Stimulated activated naive CD8-positive, alpha-beta T cell treated with anti-CD3 and anti-CD28 coated beads, Interleukin-15, Interleukin-2, amounts not matched to agents 100 ng/mL and 50 ng/mL, for 24 hours (primary cell): ENCODE measurements at regions not wholly inside any gene's neighbourhood (a gene's known extent, or its start where the extent isn't known, plus 50 kb on each side); places are given as distances from the start of the nearest gene placed in this dataset.

Experiments
- H3K27ac Mint-ChIP-seq: one replicate; pipeline ENCODE4 v1.8.0; 2021; ENCODE audit warnings: mild to moderate bottlenecking, mixed read lengths
- H3K27me3 Mint-ChIP-seq: one replicate; pipeline ENCODE4 v1.8.0; 2021; ENCODE audit warnings: mixed read lengths
- H3K36me3 Mint-ChIP-seq: one replicate; pipeline ENCODE4 v1.8.0; 2021; ENCODE audit warnings: low read depth, mixed read lengths
- H3K4me1 Mint-ChIP-seq: one replicate; pipeline ENCODE4 v1.8.0; 2021; ENCODE audit warnings: low read depth, mixed read lengths
- H3K4me3 Mint-ChIP-seq: one replicate; pipeline ENCODE4 v1.8.0; 2021; ENCODE audit warnings: mild to moderate bottlenecking, mixed read lengths
- H3K9me3 Mint-ChIP-seq: one replicate; pipeline ENCODE4 v1.8.0; 2021; ENCODE audit warnings: mixed read lengths

DNA sequence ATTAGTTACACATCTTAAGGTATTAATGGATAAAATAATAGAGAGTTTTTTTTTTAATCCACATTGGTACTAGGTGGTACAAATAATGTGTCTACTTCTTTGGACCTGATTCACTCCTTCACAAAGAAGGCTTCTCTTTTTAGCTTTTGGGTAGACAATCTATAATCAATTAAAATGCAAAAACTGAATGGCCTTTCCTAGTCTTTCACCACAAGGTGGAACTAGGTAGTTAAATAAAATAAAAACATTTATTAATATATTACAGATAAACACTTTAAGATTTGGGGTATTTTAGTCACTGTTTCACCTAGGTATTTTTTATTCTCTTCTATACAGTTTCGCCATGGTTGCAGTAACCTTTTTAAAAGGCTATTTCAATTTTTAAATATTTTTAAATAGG is 68.3 kb upstream of the DST start:
- Mint-ChIP-seq H3K4me3 (no peak overlapping the region), H3K27me3 (peaks cover 7% of the 10 kb centered on the region), H3K9me3 (no peaks in the 10 kb centered on the region), H3K4me1 (no peaks in the 10 kb centered on the region), H3K27ac (no peak overlapping the region), H3K36me3 (no peaks in the 10 kb centered on the region)

DNA sequence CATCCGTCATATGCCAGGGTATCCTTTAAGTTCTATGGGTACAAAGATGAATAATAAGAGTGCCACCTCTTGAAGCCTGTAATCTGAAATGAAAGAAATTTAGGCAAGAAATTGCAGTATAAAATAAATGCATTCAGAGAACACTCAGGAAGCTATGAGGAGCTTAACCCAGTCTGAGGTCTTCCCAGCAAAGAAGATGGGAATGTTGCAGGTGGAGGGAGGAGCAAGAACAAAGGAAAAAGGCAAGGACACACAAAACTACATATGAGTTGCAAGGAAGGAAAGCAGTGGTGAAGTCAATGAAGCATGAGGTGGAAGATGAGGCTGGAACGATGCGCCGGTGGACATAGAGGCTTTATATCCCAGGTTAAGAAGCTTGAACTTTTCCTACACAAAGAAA is 67.0 kb upstream of the DST start:
- Mint-ChIP-seq H3K4me1 (no peaks in the 10 kb centered on the region), H3K27me3 (peaks cover 7% of the 10 kb centered on the region), H3K36me3 (no peaks in the 10 kb centered on the region), H3K9me3 (no peaks in the 10 kb centered on the region), H3K4me3 (no peak overlapping the region), H3K27ac (no peak overlapping the region)

DNA sequence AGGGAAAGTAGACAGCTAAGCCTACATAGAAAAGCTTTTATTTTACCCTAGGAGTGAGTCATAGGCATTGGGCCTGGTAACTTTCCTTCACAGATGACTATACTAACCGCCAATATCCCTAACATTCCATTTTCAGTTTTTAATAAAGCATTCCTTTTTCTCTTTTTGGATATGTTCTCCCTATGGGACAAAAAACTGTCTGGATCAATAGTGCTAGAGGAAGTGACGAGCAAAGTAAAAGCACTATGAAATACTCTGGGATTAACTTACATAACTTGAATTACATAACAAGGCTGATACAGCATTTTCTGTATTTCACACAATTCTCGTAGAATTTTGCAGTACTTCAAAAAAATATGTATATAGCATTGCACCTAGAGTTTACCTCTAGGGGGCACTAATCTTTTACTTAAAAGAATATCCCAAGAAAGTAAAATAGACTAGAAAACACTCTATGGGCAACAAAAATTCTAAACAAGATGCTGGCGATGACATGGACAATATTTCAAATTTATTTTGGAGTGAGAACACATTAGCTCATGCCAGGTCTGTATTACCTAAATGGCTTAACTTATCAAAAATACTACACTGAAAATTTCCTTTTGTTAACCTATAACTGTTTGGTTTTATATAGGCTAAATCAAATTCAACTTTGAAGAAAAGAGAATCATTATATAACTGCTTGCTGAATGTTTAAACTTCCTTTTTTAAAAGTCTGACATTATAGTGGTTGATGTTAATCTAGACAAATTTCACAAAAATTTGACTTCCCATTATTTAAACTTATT is 66.3 kb upstream of the DST start:
- H3K9me3 Mint-ChIP-seq = no peaks in the 10 kb centered on the region
- H3K27me3 Mint-ChIP-seq = peaks cover 7% of the 10 kb centered on the region
- no peaks in the 10 kb centered on the region for H3K36me3 Mint-ChIP-seq
- no peaks in the 10 kb centered on the region for H3K4me1 Mint-ChIP-seq
- no peak overlapping the region for H3K27ac Mint-ChIP-seq
- no peak overlapping the region for H3K4me3 Mint-ChIP-seq

DNA sequence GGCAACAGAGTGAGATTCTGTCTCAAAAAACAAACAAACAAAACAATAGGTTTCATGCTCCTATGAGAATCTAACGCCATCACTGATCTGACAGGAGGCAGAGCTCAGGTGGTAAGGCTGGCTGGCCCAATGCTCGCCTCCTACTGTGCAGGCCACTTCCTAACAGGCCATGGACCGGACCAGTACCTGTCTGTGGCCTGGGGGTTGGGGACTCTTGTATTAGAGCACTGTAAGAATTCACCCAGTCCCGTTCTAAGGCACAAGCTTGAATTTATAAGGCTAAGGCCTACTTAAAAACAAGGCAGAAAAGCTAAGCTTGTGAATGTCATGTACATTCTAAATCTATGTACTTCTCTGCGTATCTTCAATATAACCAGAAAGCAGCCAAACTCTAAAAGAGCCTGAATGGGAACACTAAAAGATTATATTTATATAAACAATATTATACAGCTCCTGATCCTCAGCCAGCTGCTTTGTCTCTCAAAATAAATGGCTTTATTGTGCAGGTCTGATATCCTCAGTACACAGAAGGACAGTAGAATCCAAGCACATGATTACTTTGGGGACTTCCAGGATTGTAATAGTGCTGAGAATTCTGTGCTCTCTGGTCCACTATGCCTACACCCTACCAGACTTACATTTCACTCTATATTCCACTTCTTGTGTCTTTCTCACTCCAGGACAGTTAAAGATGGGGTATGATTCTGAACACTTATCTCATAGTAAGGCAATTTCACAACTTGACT is 64.5 kb upstream of the DST start:
- Mint-ChIP-seq H3K27ac (no peak overlapping the region), H3K27me3 (peaks cover 7% of the 10 kb centered on the region), H3K9me3 (no peaks in the 10 kb centered on the region), H3K4me3 (no peak overlapping the region), H3K4me1 (no peaks in the 10 kb centered on the region), H3K36me3 (no peaks in the 10 kb centered on the region)

DNA sequence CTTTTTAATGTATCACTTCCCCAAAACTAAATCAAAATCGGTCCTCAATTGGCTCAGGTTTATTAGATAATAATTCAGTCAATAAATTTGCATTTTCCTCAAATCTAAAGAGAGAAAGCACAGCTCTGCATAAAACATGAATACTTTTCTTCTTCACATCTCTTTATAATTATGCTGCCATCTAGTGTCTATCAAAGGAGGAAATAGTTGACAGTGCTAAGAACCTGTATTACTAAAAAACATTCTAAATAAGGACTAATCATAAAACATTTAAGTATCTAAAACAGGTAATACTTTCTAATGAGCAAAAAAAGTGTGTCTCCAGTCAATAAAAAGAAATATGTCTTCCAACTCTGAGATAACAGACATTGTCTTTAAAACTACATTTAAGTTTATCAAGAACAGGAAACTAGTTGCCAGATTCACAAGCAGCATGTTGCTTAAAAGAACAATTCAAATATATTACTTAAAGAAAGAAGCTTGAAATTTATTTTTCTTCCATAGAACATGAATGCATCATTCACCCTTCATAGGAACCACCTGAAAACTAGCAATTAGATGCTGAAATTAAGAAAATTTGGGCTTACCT is 56.5 kb upstream of the DST start:
- Mint-ChIP-seq H3K4me1 (no peaks in the 10 kb centered on the region), H3K27ac (no peak overlapping the region), H3K4me3 (no peak overlapping the region), H3K27me3 (no peaks in the 10 kb centered on the region), H3K36me3 (no peaks in the 10 kb centered on the region), H3K9me3 (no peaks in the 10 kb centered on the region)

DNA sequence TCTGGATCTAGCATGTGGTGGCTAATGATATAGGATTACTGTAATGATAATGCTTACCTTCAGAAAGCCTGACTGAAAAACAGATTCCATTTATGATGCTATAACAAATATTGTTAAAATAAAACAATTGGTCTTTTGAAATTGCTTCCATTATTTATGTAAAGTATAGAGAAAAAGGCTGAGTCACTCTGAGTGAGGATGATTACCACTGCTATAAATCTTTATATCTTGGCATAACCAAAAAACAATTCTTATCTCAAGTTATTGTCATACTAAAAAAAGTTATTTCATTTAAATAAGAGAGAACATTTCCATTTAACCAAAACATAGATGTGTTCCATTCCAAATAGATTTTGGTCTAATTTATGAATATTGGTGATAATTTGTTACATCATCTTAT is 53.0 kb upstream of the DST start:
- no peaks in the 10 kb centered on the region for H3K9me3 Mint-ChIP-seq
- H3K4me3 Mint-ChIP-seq = no peak overlapping the region
- H3K36me3 Mint-ChIP-seq = no peaks in the 10 kb centered on the region

DNA sequence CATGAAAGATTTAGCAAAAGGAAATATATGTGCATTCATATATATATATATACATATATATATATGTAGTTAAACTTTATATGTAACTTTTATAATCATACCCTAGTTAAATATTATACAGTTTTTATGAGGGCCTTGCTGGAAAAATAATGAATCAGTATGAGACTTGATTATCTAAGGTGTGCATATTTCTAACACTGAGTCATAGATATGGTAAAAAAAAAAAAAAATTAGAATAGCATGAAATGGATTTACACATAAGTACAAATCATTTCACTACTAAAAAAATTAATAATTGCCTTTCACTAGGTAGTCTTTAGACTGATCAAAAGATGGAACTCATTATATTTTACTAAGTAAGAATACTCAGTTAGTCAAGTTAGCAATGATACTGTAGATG is 51.3 kb upstream of the DST start:
- Mint-ChIP-seq H3K36me3 (no peaks in the 10 kb centered on the region), H3K9me3 (no peaks in the 10 kb centered on the region), H3K4me1 (no peaks in the 10 kb centered on the region), H3K27me3 (no peaks in the 10 kb centered on the region), H3K27ac (no peak overlapping the region), H3K4me3 (no peak overlapping the region)

More for the DNA sequence above, 53.0 kb upstream of the DST start:
- Mint-ChIP-seq H3K4me1 (no peaks in the 10 kb centered on the region), H3K27ac (no peak overlapping the region), H3K27me3 (no peaks in the 10 kb centered on the region)

DNA sequence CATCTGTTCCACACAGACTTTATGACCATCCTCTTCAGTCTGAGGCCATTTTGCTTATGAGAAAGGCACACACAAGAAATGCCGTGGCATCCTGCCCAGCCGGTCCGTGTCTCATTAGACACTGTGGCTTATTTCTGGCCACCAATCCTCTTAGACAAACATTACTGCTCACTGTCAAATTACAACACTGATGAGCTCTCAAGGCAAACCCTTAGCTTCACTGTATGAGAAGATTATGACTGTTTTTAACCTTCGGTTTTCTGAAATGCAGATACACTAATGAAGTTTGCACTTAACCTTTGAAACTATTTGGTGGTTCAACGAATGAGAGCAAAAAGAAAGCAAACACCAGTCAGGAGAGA is 50.5 kb upstream of the DST start:
- no peak overlapping the region for H3K4me3 Mint-ChIP-seq
- H3K4me1 Mint-ChIP-seq = no peaks in the 10 kb centered on the region
- H3K27me3 Mint-ChIP-seq = no peaks in the 10 kb centered on the region
- H3K9me3 Mint-ChIP-seq = no peaks in the 10 kb centered on the region
- no peak overlapping the region for H3K27ac Mint-ChIP-seq
- H3K36me3 Mint-ChIP-seq = no peaks in the 10 kb centered on the region

DNA sequence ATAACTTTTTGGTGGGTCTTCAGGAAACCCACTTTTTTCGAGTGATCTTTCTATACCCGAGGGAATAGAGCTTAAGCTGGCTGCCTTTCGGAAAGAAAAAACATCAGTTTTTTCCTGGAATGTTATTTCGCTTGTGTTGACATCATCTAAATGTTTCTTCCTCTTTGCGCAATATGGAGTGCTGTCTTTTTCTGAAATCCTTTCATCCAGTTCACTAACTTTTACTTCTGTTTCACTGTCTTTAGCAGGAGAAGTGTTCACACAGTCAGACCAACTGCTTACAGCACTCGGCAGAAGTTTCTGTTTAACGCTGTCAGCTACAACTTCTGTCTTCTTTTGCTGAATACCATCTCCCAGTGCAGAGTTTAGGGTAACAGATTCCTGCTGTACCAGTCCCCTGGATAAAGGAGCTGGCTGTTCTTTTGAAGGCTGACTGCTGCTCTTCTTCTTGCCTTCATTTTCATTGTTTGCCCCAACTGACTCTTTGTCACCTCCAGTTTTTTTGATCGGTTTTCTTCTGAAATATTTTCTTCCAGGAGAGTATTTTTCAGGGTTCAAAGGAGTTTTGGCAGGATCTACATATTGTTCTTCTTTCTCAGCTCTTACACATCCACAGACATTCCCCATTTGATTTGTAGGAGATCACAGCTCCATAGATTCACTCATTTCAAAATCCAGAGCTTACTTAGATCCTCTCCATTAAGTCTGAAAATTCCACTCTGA is 50.0 kb upstream of the DST start:
- H3K9me3 Mint-ChIP-seq = no peaks in the 10 kb centered on the region
- H3K36me3 Mint-ChIP-seq = no peaks in the 10 kb centered on the region
- no peaks in the 10 kb centered on the region for H3K4me1 Mint-ChIP-seq
- H3K4me3 Mint-ChIP-seq = no peak overlapping the region
- no peak overlapping the region for H3K27ac Mint-ChIP-seq
- H3K27me3 Mint-ChIP-seq = no peaks in the 10 kb centered on the region
